Osteocyte (in vitro differentiated cells): ENCODE measurements at regions not wholly inside any gene's neighbourhood (a gene's known extent, or its start where the extent isn't known, plus 50 kb on each side); places are given as distances from the start of the nearest gene placed in this dataset.

Source experiments
- DNase-seq: peaks from one replicate; pipeline ENCODE4 v3.0.0; 2021; ENCODE audit warnings: mixed read lengths; ENCODE audit not compliant: unreplicated experiment; ENCODE audit errors: extremely low spot score
- H3K27ac Mint-ChIP-seq: one replicate; pipeline ENCODE4 v1.8.0; 2021; ENCODE audit warnings: mild to moderate bottlenecking, mixed read lengths; ENCODE audit not compliant: unreplicated experiment
- H3K27me3 Mint-ChIP-seq: one replicate; pipeline ENCODE4 v1.8.0; 2021; ENCODE audit warnings: mixed read lengths; ENCODE audit not compliant: unreplicated experiment
- H3K36me3 Mint-ChIP-seq: one replicate; pipeline ENCODE4 v1.8.0; 2021; ENCODE audit warnings: mixed read lengths; ENCODE audit not compliant: unreplicated experiment
- H3K4me1 Mint-ChIP-seq: one replicate; pipeline ENCODE4 v1.8.0; 2021; ENCODE audit warnings: mixed read lengths; ENCODE audit not compliant: unreplicated experiment
- H3K4me3 Mint-ChIP-seq: one replicate; pipeline ENCODE4 v1.8.0; 2021; ENCODE audit warnings: mild to moderate bottlenecking, moderate library complexity, mixed read lengths; ENCODE audit not compliant: unreplicated experiment
- H3K9me3 Mint-ChIP-seq: one replicate; pipeline ENCODE4 v1.8.0; 2021; ENCODE audit warnings: mixed read lengths; ENCODE audit not compliant: unreplicated experiment
- CTCF ChIP-seq: fragments of 200-600 bp; sonication (generic); IDR thresholded peaks from 2 replicates; pipeline ENCODE4 v1.5.0; 2021; ENCODE audit warnings: antibody characterized with exemption, mild to moderate bottlenecking, moderate library complexity

GRCh38 chr4:96301715-96302114, 461.8 kb downstream of the PDHA2 start:
- DNase-seq: no peak
- no peaks in the 10 kb centered on the region for H3K36me3 Mint-ChIP-seq
- no peaks in the 10 kb centered on the region for H3K27me3 Mint-ChIP-seq
- H3K4me1 Mint-ChIP-seq: no peaks in the 10 kb centered on the region
- TF ChIP-seq CTCF: no peak
- H3K4me3 Mint-ChIP-seq: no peak overlapping the region
- no peak overlapping the region for H3K27ac Mint-ChIP-seq
- H3K9me3 Mint-ChIP-seq: no peaks in the 10 kb centered on the region

GRCh38 chr4:96305030-96305429, 465.1 kb downstream of the PDHA2 start:
- H3K27ac Mint-ChIP-seq: no peak overlapping the region
- H3K36me3 Mint-ChIP-seq: no peaks in the 10 kb centered on the region
- DNase-seq: no peak
- H3K9me3 Mint-ChIP-seq: no peaks in the 10 kb centered on the region
- H3K27me3 Mint-ChIP-seq: no peaks in the 10 kb centered on the region
- no peaks in the 10 kb centered on the region for H3K4me1 Mint-ChIP-seq
- TF ChIP-seq CTCF: no peak
- H3K4me3 Mint-ChIP-seq: no peak overlapping the region

GRCh38 chr4:96312046-96312685, 472.3 kb downstream of the PDHA2 start:
- no peaks in the 10 kb centered on the region for H3K36me3 Mint-ChIP-seq
- H3K9me3 Mint-ChIP-seq: no peaks in the 10 kb centered on the region
- DNase-seq: no peak
- H3K4me3 Mint-ChIP-seq: no peak overlapping the region
- no peaks in the 10 kb centered on the region for H3K4me1 Mint-ChIP-seq
- no peak for TF ChIP-seq CTCF
- H3K27me3 Mint-ChIP-seq: peaks cover 4% of the 10 kb centered on the region
- no peak overlapping the region for H3K27ac Mint-ChIP-seq

- Mint-ChIP-seq H3K27ac (no peak overlapping the region), H3K4me3 (no peak overlapping the region), H3K36me3 (no peaks in the 10 kb centered on the region), H3K9me3 (no peaks in the 10 kb centered on the region), H3K4me1 (no peaks in the 10 kb centered on the region), H3K27me3 (peaks cover 10% of the 10 kb centered on the region)
- no peak for DNase-seq
- no peak for TF ChIP-seq CTCF
Observed at GRCh38 chr4:96315815-96316214, 475.9 kb downstream of the PDHA2 start.

- Mint-ChIP-seq H3K4me3 (no peak overlapping the region), H3K4me1 (no peaks in the 10 kb centered on the region), H3K9me3 (no peaks in the 10 kb centered on the region), H3K36me3 (no peaks in the 10 kb centered on the region), H3K27me3 (peaks cover 10% of the 10 kb centered on the region), H3K27ac (no peak overlapping the region)
- TF ChIP-seq CTCF: no peak
- DNase-seq: no peak
Observed at GRCh38 chr4:96316776-96317175, 476.9 kb downstream of the PDHA2 start.
